ENCODE measurements at regions not wholly inside any gene's neighbourhood (a gene's known extent, or its start where the extent isn't known, plus 50 kb on each side); places are given as distances from the start of the nearest gene placed in this dataset.
"Not testable (repeated sequence)": the region's sequence is repeated elsewhere in the genome, so short reads cannot be mapped to it uniquely, and the experiment has no call there.

- DNase-seq = no peak
- intact Hi-C loops (cut with DNase I, micrococcal nuclease) = no loop called here
- ATAC-seq = peak; percentile 47
These were observed 83.4 kb downstream of the FOXD2 start for GRCh38 chr1:47521034-47521881.

GRCh38 chr1:47522935-47523834, 85.3 kb downstream of the FOXD2 start:
- ATAC-seq = no peak
- DNase-seq = no peak
- intact Hi-C loops (cut with DNase I, micrococcal nuclease) = no loop called here

- peak; percentile 31 for ATAC-seq
- intact Hi-C loops (cut with DNase I, micrococcal nuclease) = no loop called here
These were observed 86.0 kb downstream of the FOXD2 start for GRCh38 chr1:47523835-47524215.

GRCh38 chr1:47524272-47524671, 86.4 kb downstream of the FOXD2 start:
- ATAC-seq (no peak), DNase-seq (no peak)
- intact Hi-C loops (cut with DNase I, micrococcal nuclease) = no loop called here

More at GRCh38 chr1:47523835-47524215, 86.0 kb downstream of the FOXD2 start:
- no peak for DNase-seq

- intact Hi-C loops (cut with DNase I, micrococcal nuclease) = no loop called here
- DNase-seq = peak in 1 of 2 donors; percentile 78
- ATAC-seq = peak; percentile 89
These were observed 89.9 kb downstream of the FOXD2 start for GRCh38 chr1:47527653-47528272.

- intact Hi-C loops (cut with DNase I, micrococcal nuclease) = no loop called here
- ATAC-seq (no peak), DNase-seq (no peak)
These were observed 91.8 kb downstream of the FOXD2 start for GRCh38 chr1:47529520-47530098.

GRCh38 chr1:47532921-47533792, 95.3 kb downstream of the FOXD2 start:
- ATAC-seq (peak; percentile 40), DNase-seq (peak in 1 of 2 donors; percentile 43)
- intact Hi-C loops (cut with DNase I, micrococcal nuclease) = no loop called here

GRCh38 chr1:47533793-47534328, 96.0 kb downstream of the FOXD2 start:
- intact Hi-C loops (cut with DNase I, micrococcal nuclease) = no loop called here
- ATAC-seq (no peak), DNase-seq (no peak)

GRCh38 chr1:47534436-47534835, 96.6 kb downstream of the FOXD2 start:
- intact Hi-C loops (cut with DNase I, micrococcal nuclease) = no loop called here

GRCh38 chr1:47536646-47537118, 98.8 kb downstream of the FOXD2 start:
- DNase-seq (peak; percentile 67 to 71), ATAC-seq (peak; percentile 79)
- intact Hi-C loops (cut with DNase I, micrococcal nuclease) = no loop called here

More at GRCh38 chr1:47534436-47534835, 96.6 kb downstream of the FOXD2 start:
- DNase-seq = no peak
- ATAC-seq = no peak

- intact Hi-C loops (cut with DNase I, micrococcal nuclease) = no loop called here
These were observed 99.4 kb downstream of the FOXD2 start for GRCh38 chr1:47537268-47537667.

GRCh38 chr1:47537966-47538365, 100.1 kb downstream of the FOXD2 start:
- ATAC-seq (peak; percentile 70), DNase-seq (no peak)
- intact Hi-C loops (cut with DNase I, micrococcal nuclease) = no loop called here

More at GRCh38 chr1:47537268-47537667, 99.4 kb downstream of the FOXD2 start:
- no peak for DNase-seq
- ATAC-seq = no peak

GRCh38 chr1:47538530-47538929, 100.7 kb downstream of the FOXD2 start:
- ATAC-seq; DNase-seq; intact Hi-C loops (cut with DNase I, micrococcal nuclease): not testable (repeated sequence)

- ATAC-seq; DNase-seq; intact Hi-C loops (cut with DNase I, micrococcal nuclease): not testable (repeated sequence)
These were observed 103.9 kb downstream of the FOXD2 start for GRCh38 chr1:47541705-47542104.

- intact Hi-C loops (cut with DNase I, micrococcal nuclease); DNase-seq: not testable (repeated sequence)
- peak; percentile 46 for ATAC-seq
These were observed 105.2 kb downstream of the FOXD2 start for GRCh38 chr1:47543089-47543488.

- ATAC-seq = peak; percentile 57
- DNase-seq = no peak
- intact Hi-C loops (cut with DNase I, micrococcal nuclease) = no loop called here
These were observed 108.2 kb downstream of the FOXD2 start for GRCh38 chr1:47545912-47546483.
